ENCODE measurements at regions not wholly inside any gene's neighbourhood (a gene's known extent, or its start where the extent isn't known, plus 50 kb on each side); places are given as distances from the start of the nearest gene placed in this dataset.

- H3K79me2 ChIP-seq (ENCODE audit: insufficient read depth, low read length) = no peaks in the 10 kb centered on the region
- no peaks in the 10 kb centered on the region for H3K9me3 ChIP-seq (ENCODE audit: control insufficient read depth in 1 of 2, insufficient read depth in 1 of 2, low read depth in 1 of 2, low read length in 2 of 2)
- CTCF ChIA-PET = no interaction called here
- POLR2A ChIA-PET = no interaction called here
- H3K27ac ChIP-seq (ENCODE audit: low read depth, low read length) = no peak overlapping the region
- H3K4me1 ChIP-seq (ENCODE audit: control insufficient read depth in 1 of 2, insufficient read depth in 2 of 2, low read length in 2 of 2) = no peaks in the 10 kb centered on the region
- TF ChIP-seq POLR2A (IDR thresholded peaks at IDR 0.05; ENCODE audit: borderline replicate concordance, extremely low read depth, insufficient read depth, insufficient read length) = no peak
- no peak for TF ChIP-seq SRF (IDR thresholded peaks at IDR 0.05; ENCODE audit: low read depth)
- TF ChIP-seq ZFX (IDR thresholded peaks at IDR 0.05) = no peak
- TF ChIP-seq RAD21 (IDR thresholded peaks at IDR 0.05; ENCODE audit: low read depth) = no peak
- TF ChIP-seq ZBTB33 (IDR thresholded peaks at IDR 0.05; ENCODE audit: extremely low read depth, insufficient replicate concordance, low read length) = no peak
- TF ChIP-seq EZH2 (IDR thresholded peaks at IDR 0.05) = no peak
- TF ChIP-seq POLR2AphosphoS5 (IDR thresholded peaks at IDR 0.05; ENCODE audit: low read depth, low read length) = no peak
- TF ChIP-seq JUND (IDR thresholded peaks at IDR 0.05) = no peak
- no peak for TF ChIP-seq ELF1 (IDR thresholded peaks at IDR 0.05; ENCODE audit: borderline replicate concordance, low read depth)
- no peak for TF ChIP-seq TCF7L2 (IDR thresholded peaks at IDR 0.05; ENCODE audit: borderline replicate concordance, extremely low read depth, insufficient read depth, insufficient read length)
- no peak for TF ChIP-seq YY1 (IDR thresholded peaks at IDR 0.05; ENCODE audit: extremely low read depth, insufficient replicate concordance, low read depth, low read length)
- no peak for TF ChIP-seq MAX (IDR thresholded peaks at IDR 0.05)
- TF ChIP-seq EGR1 (IDR thresholded peaks at IDR 0.05; ENCODE audit: low read depth) = no peak
- TF ChIP-seq CEBPB (IDR thresholded peaks at IDR 0.05; ENCODE audit: low read depth) = no peak
- TF ChIP-seq ZNF274 (IDR thresholded peaks at IDR 0.05; ENCODE audit: low read depth, low read length) = no peak
- TF ChIP-seq SP1 (IDR thresholded peaks at IDR 0.05; ENCODE audit: low read depth) = no peak
- no peaks in the 10 kb centered on the region for H3K36me3 ChIP-seq (ENCODE audit: control insufficient read depth in 1 of 2, insufficient read depth in 2 of 2, low read length in 2 of 2)
- no peak overlapping the region for H3K9ac ChIP-seq (ENCODE audit: low read length)
- H3K27me3 ChIP-seq (ENCODE audit: insufficient read depth, low read length) = peaks cover 12% of the 10 kb centered on the region
- no peak overlapping the region for H3K4me3 ChIP-seq (replicated peaks in 1 of 2; ENCODE audit: low read depth in 1 of 2, low read length in 2 of 2)
- DNase-seq (ENCODE audit: low read depth, low spot score) (no peak), ATAC-seq (no peak)
- no peaks in the 10 kb centered on the region for H4K20me1 ChIP-seq (ENCODE audit: insufficient read depth)
- no peak overlapping the region for H3K4me2 ChIP-seq (ENCODE audit: low read length)
- no TSS peak for BruUV-seq (replicated peaks)
- RAD21 ChIA-PET (ENCODE audit: low non-redundant PET in 1 of 2, low total read pairs in 2 of 2, uncharacterized antibody in 2 of 2, unreplicated experiment in 2 of 2) = no interaction called here
- H2AFZ ChIP-seq (ENCODE audit: low read depth, low read length, poor library complexity, severe bottlenecking) = no peak overlapping the region
- no peaks in the 10 kb centered on the region for H3K9me2 ChIP-seq (ENCODE audit: insufficient read depth)
- intact Hi-C loops (cut with micrococcal nuclease) = no loop called here
These were observed 90.3 kb upstream of the DLX6 start for GRCh38 chr7:96915029-96915428.
